Ramos (cell line): ENCODE measurements at regions not wholly inside any gene's neighbourhood (a gene's known extent, or its start where the extent isn't known, plus 50 kb on each side); places are given as distances from the start of the nearest gene placed in this dataset.
"Not testable (repeated sequence)": the region's sequence is repeated elsewhere in the genome, so short reads cannot be mapped to it uniquely, and the experiment has no call there.

Experiments used
- in situ Hi-C: fragments of 300-500 bp; cut with MboI; formaldehyde crosslinking; loops from one replicate; pipeline ENCODE4 v1.14.3; 2022; ENCODE audit warnings: low sequenced_read_pairs; ENCODE audit not compliant: unreplicated experiment

- in situ Hi-C loops = no loop called here
Observed at GRCh38 chr14:97066068-97066899, 269.1 kb downstream of the VRK1 start.

DNA sequence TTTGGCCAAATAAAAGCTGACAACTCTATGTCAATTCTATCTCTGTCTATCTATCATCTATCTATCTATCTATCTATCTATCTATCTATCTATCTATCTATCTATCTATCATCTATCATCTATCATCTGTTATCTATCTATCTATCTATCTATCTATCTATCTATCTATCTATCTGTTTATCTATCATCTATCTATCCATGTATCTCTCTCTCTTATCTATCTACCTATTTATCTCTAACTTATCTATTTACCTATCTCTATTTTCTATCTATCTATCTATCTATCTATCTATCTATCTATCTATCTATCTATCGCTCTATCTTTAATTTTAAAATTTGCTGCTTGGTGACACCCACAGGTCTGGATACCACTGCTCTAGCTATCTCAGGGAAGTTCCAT, 271.1 kb downstream of the VRK1 start:
- in situ Hi-C loops = not testable (repeated sequence)

DNA sequence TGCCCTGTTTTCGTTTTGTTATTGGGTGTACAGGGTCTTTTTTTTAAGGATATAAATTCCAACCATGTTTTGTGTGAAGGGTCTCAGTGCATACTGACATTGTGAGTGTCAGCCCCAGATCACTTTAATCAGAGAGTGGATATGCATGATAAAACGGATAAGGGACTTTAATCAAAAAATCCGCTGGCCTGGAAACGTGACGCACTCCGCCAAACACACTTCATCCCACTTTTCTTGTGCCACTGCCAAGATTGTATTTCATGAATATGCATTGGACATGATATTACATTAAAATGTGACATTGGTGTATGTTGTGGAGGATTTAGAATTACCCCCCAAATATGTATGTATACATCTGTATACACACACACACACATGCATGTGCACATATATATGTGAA, 273.1 kb downstream of the VRK1 start:
- in situ Hi-C loops = no loop called here

DNA sequence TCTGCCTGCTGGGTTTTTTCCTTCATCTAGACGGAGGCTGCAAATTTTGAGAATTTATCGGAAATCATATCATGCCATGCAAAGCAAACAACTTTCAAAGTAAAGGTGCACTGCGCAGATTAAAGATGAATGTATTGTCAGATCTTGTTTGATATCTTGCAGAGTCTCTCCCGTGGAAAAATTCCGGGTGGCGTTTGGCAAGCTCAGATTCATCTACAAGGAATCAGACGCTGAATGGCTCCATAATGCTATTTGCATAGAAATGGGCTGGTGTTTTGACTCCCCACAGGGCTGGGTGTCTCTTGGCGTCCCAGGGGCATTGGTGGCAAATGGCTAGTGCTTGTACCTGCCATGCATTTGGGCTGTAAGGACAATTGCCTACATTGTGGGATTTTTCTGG, 274.0 kb downstream of the VRK1 start:
- in situ Hi-C loops = no loop called here

DNA sequence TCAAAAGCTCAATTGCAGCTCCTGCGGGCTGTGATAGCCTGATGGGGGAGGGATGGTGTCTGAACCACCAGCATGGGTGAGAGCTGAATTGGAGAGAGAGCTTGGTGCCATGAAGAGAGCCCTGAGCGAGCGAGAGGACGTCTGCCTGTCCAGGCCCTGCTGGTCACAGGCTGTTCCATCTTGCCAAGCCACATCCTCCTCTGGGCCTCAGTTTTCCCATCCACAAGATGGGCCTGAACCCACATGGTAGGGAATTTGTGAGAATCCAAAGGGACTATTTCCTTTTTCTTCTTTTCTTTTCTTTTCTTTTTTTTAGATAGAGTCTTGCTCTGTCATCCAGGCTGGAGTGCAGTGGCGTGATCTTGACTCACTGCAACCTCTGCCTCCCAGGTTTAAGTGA, 276.4 kb downstream of the VRK1 start:
- in situ Hi-C loops = no loop called here

GRCh38 chr14:97074456-97074855, 277.3 kb downstream of the VRK1 start:
- in situ Hi-C loops = no loop called here

GRCh38 chr14:97074856-97075255, 277.7 kb downstream of the VRK1 start:
- in situ Hi-C loops = no loop called here

DNA sequence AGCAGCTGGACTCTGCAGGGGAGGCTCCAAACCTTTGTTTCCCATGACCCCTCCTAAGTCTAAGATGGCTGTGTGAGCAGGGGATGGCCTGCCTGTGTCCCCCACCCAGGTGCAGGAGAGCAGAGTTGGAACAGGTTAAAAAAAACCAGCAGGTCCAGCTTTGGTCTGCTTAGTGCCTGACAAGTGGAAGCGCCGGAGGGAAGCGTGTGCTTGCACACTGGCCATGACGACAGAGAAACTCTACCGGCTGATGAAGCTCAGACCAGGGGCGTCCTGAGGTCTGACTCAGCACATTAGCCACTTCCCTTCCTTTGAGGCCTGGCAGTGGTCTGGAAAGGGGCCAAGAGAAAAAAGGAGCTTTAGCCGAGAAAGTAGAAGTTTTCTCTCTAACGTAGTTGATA, 280.1 kb downstream of the VRK1 start:
- in situ Hi-C loops = no loop called here

- in situ Hi-C loops = no loop called here
Observed at GRCh38 chr14:97077687-97078086, 280.5 kb downstream of the VRK1 start.

- in situ Hi-C loops = no loop called here
Observed at GRCh38 chr14:97080991-97081390, 283.8 kb downstream of the VRK1 start.

- in situ Hi-C loops = no loop called here
Observed at GRCh38 chr14:97095269-97095668, 298.1 kb downstream of the VRK1 start.

GRCh38 chr14:97097296-97097695, 300.1 kb downstream of the VRK1 start:
- in situ Hi-C loops = no loop called here

- in situ Hi-C loops = no loop called here
Observed at GRCh38 chr14:97100306-97100705, 303.1 kb downstream of the VRK1 start.

DNA sequence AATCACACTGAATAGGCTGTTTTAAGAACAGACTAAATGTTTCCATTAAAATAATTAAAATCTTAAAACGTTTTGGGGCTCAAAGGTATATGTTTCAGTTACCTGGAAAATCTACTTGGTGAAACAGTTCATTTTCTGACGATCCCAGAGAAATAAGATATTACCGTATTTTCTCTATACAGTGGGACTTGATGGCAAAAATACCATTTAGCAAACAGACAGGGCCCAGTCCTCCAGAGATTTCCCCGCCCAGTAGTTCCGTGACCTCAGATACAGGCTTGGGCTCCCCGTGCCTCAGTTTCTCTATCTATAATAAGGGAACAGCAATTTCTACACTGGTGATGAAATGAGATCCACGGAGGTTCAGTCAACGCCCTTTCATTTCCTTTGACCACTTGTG, 304.4 kb downstream of the VRK1 start:
- in situ Hi-C loops = no loop called here

DNA sequence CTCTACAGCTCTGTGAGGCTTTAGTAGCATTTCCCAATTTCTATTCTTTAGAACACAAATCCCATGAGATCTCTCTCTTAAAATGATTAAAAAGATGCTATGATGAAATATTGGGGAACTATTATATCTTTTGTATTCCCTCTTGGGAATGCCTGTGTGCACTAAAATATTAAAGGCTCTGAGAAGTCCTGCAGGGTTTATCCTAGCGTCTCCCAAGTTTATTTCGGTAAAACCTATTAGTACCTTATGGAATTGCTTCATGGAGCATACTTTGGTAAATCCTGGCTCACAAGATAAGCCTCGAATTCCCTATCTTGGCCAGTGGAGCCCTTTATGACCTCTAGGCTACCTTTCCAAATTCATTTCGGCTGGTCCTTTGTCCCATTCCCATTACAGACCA, 306.8 kb downstream of the VRK1 start:
- in situ Hi-C loops = no loop called here

DNA sequence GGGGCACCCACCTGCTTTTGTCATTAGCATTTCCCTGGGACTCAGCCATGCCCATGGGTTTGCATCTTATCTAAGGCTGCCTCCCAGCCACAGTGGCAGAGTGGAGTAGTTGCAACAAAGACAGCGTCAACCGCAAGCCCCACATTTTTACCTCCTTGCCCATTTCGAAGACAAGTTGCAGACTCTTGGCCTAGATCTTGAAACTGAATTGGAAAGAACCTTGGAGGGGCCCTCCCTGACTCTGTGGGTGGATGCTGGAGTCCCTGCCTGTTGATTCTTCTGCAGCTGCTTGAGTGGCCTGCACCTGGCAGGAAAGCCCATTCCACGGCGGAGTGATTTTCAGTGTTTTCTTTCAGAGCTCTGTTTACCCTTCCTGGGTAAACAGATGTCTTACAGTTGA, 309.0 kb downstream of the VRK1 start:
- in situ Hi-C loops = no loop called here

DNA sequence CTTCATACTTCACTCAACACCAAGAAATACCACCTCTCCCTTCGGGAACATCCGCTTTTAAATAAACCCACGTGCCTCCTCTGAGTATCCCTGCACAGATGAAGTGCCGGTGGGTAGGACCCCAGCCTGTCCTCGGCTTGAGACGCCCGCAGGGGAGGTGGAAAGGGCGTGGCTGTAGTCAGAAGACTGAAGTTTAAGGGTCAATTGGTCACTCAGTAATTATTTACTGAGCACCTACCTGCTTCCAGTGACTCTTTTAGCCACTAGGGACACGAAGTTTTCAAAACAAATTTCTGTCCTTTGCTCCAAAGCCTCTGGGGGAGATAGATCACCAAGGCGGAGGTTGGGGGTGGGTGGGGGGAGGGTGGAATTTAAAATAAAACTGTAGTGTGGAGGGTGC, 309.4 kb downstream of the VRK1 start:
- in situ Hi-C loops = no loop called here

GRCh38 chr14:97107080-97107479, 309.9 kb downstream of the VRK1 start:
- in situ Hi-C loops = no loop called here

DNA sequence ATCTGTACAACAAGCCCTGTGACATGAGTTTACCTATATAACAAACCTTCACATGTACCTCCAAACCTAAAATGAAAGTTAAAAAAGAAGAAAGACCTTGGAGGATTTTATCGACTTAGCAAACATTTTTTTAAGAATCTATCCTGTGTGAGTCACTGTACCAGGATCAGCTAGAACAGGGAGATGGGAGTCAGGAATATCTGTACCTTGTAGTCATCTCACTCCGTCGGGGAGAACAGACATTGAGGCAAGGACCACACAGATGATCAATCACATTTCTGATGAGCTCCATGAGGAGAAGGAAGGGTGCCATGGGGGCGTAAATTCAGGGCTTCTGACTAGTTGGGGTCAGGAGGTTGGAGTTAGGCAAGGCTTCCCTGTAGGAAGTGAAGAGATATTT, 310.6 kb downstream of the VRK1 start:
- in situ Hi-C loops = no loop called here

GRCh38 chr14:97109234-97109633, 312.1 kb downstream of the VRK1 start:
- in situ Hi-C loops = no loop called here

- in situ Hi-C loops = no loop called here
Observed at GRCh38 chr14:97113339-97113738, 316.2 kb downstream of the VRK1 start.

GRCh38 chr14:97116546-97116945, 319.4 kb downstream of the VRK1 start:
- in situ Hi-C loops = no loop called here
